GM21360 (cell line): ENCODE measurements at regions not wholly inside any gene's neighbourhood (a gene's known extent, or its start where the extent isn't known, plus 50 kb on each side); places are given as distances from the start of the nearest gene placed in this dataset.
A peak's percentile ranks its signal among the peaks of the same experiment; 100 is the strongest.

Experiments
- ATAC-seq: cut with Tn5 transposase; IDR thresholded peaks from one replicate; pipeline ENCODE4 v1.9.1; 2021; ENCODE audit warnings: mild to moderate bottlenecking, moderate library complexity; ENCODE audit not compliant: unreplicated experiment

DNA sequence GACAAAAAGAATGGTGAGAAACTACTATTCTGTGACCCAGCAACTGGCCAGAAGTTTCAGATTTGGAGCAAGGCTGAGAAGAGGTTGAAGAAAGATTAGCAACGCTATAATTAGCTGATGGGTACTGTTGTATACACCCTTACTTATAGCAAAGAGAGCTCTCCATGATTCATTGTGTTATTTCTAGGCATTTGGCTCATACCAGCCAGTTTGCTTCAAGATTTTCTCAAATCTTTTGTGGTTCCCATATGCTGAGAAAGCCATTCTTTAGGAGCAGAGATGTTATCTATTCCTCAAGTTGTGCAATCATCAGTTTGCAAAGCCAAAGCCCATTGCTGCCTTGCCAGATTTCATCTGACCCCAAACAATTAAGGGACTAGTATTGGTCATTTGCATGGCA lies 179.4 kb downstream of the ETS1 start:
- ATAC-seq: no peak

GRCh38 chr11:128405714-128406662 lies 181.4 kb downstream of the ETS1 start:
- ATAC-seq: peak; percentile 45

DNA sequence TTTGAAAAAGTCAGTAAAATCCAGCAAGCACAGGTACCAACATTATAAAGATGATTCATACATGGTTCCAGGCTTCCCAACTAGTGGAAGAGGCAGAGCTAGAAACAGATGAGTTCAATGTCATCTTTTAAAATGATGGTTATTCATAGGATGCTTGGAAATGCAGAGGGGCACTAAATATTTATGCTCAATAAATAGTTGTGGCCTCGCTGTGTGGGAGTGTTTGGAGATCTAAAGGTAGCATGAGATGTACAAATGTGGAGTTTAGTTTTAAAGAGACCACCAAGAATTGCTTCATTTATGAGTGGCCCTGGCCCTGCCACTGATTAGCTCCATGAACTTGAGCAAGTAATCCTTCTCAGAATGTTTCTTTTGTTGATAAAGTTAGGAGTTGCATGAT lies 182.2 kb downstream of the ETS1 start:
- ATAC-seq: no peak

- no peak for ATAC-seq
Observed at GRCh38 chr11:128404437-128404836, 182.9 kb downstream of the ETS1 start.

GRCh38 chr11:128400382-128401203 lies 186.8 kb downstream of the ETS1 start:
- no peak for ATAC-seq

DNA sequence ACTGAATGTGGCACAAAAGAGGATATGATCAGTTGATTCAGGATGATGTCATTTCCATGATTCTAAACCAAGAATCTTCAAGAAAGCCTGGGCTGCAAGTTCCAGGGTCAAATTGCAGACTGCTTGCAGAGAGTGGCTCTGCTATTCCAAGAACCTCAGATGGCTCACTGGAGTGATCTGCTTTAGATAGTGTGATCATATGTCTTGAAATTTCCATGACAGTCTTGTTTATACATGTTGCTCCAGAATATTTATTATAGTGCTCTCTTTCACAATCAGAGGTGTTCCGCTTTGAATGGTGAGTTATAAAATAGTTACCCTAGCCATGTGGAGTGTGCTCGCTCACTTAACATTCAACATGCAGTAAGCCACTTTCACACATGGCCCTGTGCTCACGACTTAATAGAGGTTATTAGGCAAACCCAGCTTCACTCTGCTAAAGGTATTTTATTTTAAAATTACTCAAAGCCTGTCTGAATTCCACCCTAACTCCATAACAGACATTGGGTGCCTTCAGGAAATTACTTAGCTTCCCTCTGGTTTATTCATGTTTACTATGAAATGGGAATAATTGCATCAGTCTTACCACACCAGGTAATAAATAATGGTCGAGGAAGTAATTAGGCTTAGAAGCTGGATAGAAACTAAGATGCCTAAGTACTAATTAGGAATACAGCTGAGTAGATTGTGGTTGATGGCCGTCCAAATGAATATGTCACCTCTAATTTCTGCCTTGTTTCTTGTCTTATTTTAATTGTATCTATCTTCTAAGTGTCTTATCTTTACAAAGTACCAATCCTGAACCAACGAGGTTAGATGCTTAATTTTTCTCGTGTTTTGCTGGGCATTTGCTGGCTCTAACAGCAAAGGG lies 187.9 kb downstream of the ETS1 start:
- no peak for ATAC-seq

GRCh38 chr11:128398517-128399250 lies 188.7 kb downstream of the ETS1 start:
- ATAC-seq: no peak

- ATAC-seq: no peak
Observed at GRCh38 chr11:128397362-128397761, 190.0 kb downstream of the ETS1 start.

DNA sequence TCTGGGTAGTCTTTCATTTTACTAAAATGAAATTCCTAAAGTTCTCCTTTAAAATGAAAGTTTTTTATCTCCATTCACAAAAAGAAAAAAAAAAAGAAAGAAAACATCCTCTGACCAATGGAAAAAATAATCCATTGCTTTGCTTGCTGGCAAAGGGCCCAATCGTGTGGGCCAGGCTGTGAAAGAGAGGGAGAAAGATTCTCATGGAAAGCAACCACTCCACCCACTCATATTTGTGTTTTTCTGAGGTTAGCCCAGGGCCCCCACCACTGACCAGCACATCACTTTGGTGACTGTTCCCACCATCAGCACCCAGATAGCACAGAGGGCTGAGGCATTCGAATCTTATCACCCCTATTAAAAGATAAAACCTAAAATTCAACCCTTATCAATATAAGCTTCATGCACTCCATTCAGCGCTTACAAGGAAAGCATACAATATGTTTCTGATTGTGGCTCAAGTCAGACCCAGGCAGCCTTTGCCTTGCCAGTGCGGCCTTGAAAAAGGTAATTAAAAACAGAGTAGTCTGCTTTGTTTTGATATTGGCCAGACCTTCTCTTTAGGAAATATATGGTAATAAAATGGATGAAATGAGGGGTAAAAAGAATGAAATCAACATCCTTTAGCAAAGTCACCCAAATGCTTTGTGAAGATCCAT lies 192.8 kb downstream of the ETS1 start:
- no peak for ATAC-seq

- ATAC-seq: no peak
Observed at GRCh38 chr11:128392259-128392658, 195.1 kb downstream of the ETS1 start.

DNA sequence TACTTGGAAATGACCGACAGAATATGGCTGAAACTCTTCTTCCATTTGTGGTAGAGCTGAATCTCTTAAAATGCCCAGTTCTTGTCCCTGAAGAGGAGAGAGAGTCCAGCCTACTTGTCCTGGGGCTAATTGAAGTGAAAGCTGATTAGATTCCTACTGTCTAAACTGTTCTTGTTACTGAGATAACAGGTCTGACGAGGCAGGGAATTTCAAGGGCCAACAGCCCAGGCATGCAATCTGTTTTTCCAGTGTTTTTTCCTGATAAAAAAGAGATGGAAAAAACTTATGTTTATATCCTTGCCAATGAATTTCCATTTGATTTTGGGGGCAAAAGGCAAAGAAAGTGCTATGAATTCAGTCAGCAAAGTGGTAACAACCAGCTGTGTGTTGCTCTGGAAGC lies 195.5 kb downstream of the ETS1 start:
- ATAC-seq: no peak

- ATAC-seq: no peak
Observed at GRCh38 chr11:128390246-128390645, 197.1 kb downstream of the ETS1 start.

GRCh38 chr11:128389461-128389976 lies 197.8 kb downstream of the ETS1 start:
- ATAC-seq: no peak

DNA sequence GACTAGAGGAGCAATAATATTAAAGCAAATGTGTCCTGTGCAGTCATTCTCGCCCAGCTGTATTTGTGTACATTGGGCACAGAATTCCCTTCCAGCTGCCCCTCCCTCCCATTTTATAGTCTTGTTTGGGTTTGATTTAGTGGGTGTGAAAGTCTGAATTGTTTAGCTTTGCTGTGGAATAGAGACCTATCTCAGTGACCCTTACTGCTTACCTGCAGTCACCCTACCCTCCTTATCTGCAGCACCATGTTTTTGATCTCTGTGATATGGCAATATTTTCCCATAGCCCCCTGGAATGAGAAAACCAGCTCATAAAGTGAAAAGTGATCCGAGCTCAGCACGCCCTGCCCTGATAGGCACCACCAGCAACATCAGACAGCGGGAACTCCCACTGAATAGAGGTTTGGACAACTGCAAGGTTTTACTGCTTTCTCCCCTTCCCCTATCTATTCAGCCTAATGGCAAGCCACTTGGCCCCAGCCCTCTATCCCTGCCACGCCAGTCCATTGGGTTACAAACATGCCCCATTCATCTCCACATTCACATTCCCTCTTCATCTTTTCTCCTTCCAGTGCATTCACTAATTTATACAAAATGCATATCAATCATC lies 199.0 kb downstream of the ETS1 start:
- ATAC-seq: no peak

DNA sequence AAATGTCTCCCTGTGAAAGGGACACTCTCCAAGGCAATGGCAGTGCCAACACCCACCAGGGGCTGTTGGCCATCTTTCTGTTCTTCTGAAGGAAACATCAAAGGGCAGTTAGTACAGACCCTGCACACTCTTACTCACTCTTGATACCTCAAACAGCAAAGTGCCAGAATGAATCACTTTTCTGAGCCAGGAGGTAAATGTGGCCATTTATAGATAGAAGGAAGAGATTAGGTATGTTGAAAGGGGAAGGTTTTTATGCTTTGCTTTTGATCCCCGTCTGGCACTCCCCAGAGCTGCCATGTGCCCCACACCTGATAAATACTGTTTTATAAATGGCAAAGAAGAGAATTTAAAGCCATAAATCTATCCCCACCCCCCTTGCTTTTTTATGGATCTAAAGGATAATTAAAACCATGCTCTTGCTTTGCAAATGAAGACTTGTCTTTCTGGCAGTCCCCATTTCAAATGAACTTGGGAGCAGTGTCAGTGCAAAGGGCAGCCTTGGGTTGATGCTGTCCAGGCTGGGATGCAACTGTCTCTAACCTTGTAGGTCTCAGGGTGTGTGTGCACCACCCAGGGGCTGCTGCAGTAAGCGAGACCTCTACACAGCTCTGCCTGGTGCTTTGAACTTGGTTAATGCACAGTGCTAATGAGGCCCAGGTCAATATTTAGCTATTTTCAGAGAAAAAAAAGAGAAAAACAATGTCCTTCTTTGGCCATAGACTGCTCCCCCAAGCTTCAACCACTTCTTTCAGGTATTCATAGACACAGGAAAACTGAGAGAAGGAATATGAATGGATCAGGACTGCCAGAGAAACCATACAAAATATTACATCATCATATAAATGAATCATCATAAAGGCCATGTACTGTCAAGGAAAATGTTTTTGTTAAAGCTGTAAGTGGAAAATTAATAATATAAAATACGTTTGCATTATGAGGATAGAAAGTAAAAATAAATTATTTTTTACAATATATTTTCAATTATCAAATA lies 207.5 kb downstream of the ETS1 start:
- ATAC-seq: no peak

- ATAC-seq: no peak
Observed at GRCh38 chr11:128375961-128376360, 211.4 kb downstream of the ETS1 start.

GRCh38 chr11:128374026-128374425 lies 213.3 kb downstream of the ETS1 start:
- no peak for ATAC-seq

- ATAC-seq: no peak
Observed at GRCh38 chr11:128372977-128373376, 214.4 kb downstream of the ETS1 start.
